ENCODE measurements at regions not wholly inside any gene's neighbourhood (a gene's known extent, or its start where the extent isn't known, plus 50 kb on each side); places are given as distances from the start of the nearest gene placed in this dataset.

DNA sequence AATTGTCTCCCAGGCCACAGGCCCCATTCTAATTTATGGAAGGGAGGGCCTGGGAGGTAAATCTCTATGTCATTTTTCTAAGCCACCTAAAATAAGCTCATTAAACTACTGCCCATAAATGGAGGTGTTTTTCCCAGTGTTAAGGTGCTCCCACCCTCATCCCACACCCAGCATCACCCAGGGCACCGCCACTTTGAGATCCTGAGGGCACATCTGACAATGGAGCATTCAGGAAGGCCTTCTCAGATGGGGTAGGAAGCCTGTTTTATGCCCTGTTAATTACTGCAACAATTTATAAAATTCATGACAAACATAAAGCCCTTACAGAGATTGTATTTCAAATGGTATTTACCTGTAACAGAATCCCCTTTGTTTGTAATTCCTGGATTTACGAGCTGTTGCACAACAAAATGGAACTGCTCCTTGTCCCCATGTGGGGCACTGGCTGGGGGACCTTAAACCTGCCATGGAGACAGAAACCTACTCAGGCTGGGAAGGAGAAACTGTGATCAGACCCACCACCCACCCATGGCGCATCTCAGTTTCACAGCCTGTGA is 319.5 kb upstream of the USP24 start:
- CTCF ChIA-PET (ENCODE audit: unreplicated experiment), result no interaction called here
- Histone ChIP-seq H3K27ac (ENCODE audit: low read depth, low read length, poor library complexity, severe bottlenecking) (no peak overlapping the region), H3K4me2 (ENCODE audit: low read length) (no peak overlapping the region)

GRCh38 chr1:55531644-55532043 is 316.5 kb upstream of the USP24 start:
- ChIA-PET CTCF (ENCODE audit: unreplicated experiment) (no interaction called here), POLR2A (no interaction called here)
- Histone ChIP-seq H2AFZ (ENCODE audit: low read length) (no peak overlapping the region), H3K9me2 (ENCODE audit: insufficient read depth, low read length) (no peaks in the 10 kb centered on the region), H4K20me1 (ENCODE audit: insufficient read depth, low read length) (no peaks in the 10 kb centered on the region), H3K4me2 (ENCODE audit: low read length) (no peak overlapping the region), H3K79me2 (ENCODE audit: insufficient read depth, low read depth, low read length) (no peaks in the 10 kb centered on the region), H3K9me3 (ENCODE audit: low read length) (no peaks in the 10 kb centered on the region), H3K4me3 (ENCODE audit: low read depth, low read length, poor library complexity, severe bottlenecking) (no peak overlapping the region), H3K36me3 (ENCODE audit: insufficient read depth, low read length) (no peaks in the 10 kb centered on the region), H3K27ac (ENCODE audit: low read depth, low read length, poor library complexity, severe bottlenecking) (no peak overlapping the region), H3K4me1 (ENCODE audit: insufficient read depth, low read length, poor library complexity, severe bottlenecking) (no peaks in the 10 kb centered on the region)
- DNase-seq (ENCODE audit: low spot score), result no peak
- intact Hi-C loops (cut with micrococcal nuclease; ENCODE audit: unreplicated experiment), result no loop called here
- TF ChIP-seq, protein P1, sequence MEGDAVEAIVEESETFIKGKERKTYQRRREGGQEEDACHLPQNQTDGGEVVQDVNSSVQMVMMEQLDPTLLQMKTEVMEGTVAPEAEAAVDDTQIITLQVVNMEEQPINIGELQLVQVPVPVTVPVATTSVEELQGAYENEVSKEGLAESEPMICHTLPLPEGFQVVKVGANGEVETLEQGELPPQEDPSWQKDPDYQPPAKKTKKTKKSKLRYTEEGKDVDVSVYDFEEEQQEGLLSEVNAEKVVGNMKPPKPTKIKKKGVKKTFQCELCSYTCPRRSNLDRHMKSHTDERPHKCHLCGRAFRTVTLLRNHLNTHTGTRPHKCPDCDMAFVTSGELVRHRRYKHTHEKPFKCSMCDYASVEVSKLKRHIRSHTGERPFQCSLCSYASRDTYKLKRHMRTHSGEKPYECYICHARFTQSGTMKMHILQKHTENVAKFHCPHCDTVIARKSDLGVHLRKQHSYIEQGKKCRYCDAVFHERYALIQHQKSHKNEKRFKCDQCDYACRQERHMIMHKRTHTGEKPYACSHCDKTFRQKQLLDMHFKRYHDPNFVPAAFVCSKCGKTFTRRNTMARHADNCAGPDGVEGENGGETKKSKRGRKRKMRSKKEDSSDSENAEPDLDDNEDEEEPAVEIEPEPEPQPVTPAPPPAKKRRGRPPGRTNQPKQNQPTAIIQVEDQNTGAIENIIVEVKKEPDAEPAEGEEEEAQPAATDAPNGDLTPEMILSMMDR (conservative IDR thresholded peaks at IDR 0.05; ENCODE audit: low read length), result no peak
- no peak for TF ChIP-seq EZH2phosphoT487 (IDR thresholded peaks at IDR 0.05; ENCODE audit: borderline replicate concordance, low read depth, low read length)
- BruUV-seq (replicated peaks), result no TSS peak

More for the DNA sequence above, 319.5 kb upstream of the USP24 start:
- no peak for TF ChIP-seq EZH2phosphoT487 (IDR thresholded peaks at IDR 0.05; ENCODE audit: borderline replicate concordance, low read depth, low read length)
- TF ChIP-seq, protein P1 (conservative IDR thresholded peaks at IDR 0.05; ENCODE audit: low read length), result no peak
- no peak for DNase-seq (ENCODE audit: low spot score)
- H2AFZ ChIP-seq (ENCODE audit: low read length), result no peak overlapping the region
- POLR2A ChIA-PET, result interaction anchor here (1.3 kb wide), 1 partner anchor 14 kb away, joined by 3 read pairs; no protein-coding TSS in a partner anchor
- H3K79me2 ChIP-seq (ENCODE audit: insufficient read depth, low read depth, low read length), result no peaks in the 10 kb centered on the region
- no TSS peak for BruUV-seq (replicated peaks)
- intact Hi-C loops (cut with micrococcal nuclease; ENCODE audit: unreplicated experiment), result no loop called here
- no peaks in the 10 kb centered on the region for H3K36me3 ChIP-seq (ENCODE audit: insufficient read depth, low read length)
- H3K4me1 ChIP-seq (ENCODE audit: insufficient read depth, low read length, poor library complexity, severe bottlenecking), result no peaks in the 10 kb centered on the region
- no peaks in the 10 kb centered on the region for H3K9me2 ChIP-seq (ENCODE audit: insufficient read depth, low read length)
- H4K20me1 ChIP-seq (ENCODE audit: insufficient read depth, low read length), result no peaks in the 10 kb centered on the region
- no peak overlapping the region for H3K4me3 ChIP-seq (ENCODE audit: low read depth, low read length, poor library complexity, severe bottlenecking)
- no peaks in the 10 kb centered on the region for H3K9me3 ChIP-seq (ENCODE audit: low read length)

GRCh38 chr1:55530749-55531478 is 315.8 kb upstream of the USP24 start:
- no peaks in the 10 kb centered on the region for H3K9me2 ChIP-seq (ENCODE audit: insufficient read depth, low read length)
- POLR2A ChIA-PET, result no interaction called here
- no peaks in the 10 kb centered on the region for H3K9me3 ChIP-seq (ENCODE audit: low read length)
- no TSS peak for BruUV-seq (replicated peaks)
- DNase-seq (ENCODE audit: low spot score), result no peak
- intact Hi-C loops (cut with micrococcal nuclease; ENCODE audit: unreplicated experiment), result no loop called here
- no peaks in the 10 kb centered on the region for H4K20me1 ChIP-seq (ENCODE audit: insufficient read depth, low read length)
- CTCF ChIA-PET (ENCODE audit: unreplicated experiment), result no interaction called here
- no peak overlapping the region for H3K4me2 ChIP-seq (ENCODE audit: low read length)
- no peaks in the 10 kb centered on the region for H3K36me3 ChIP-seq (ENCODE audit: insufficient read depth, low read length)
- H3K4me3 ChIP-seq (ENCODE audit: low read depth, low read length, poor library complexity, severe bottlenecking), result no peak overlapping the region
- TF ChIP-seq, protein P1 (conservative IDR thresholded peaks at IDR 0.05; ENCODE audit: low read length), result no peak
- TF ChIP-seq EZH2phosphoT487 (IDR thresholded peaks at IDR 0.05; ENCODE audit: borderline replicate concordance, low read depth, low read length), result no peak
- H3K4me1 ChIP-seq (ENCODE audit: insufficient read depth, low read length, poor library complexity, severe bottlenecking), result no peaks in the 10 kb centered on the region
- H3K27ac ChIP-seq (ENCODE audit: low read depth, low read length, poor library complexity, severe bottlenecking), result no peak overlapping the region
- H2AFZ ChIP-seq (ENCODE audit: low read length), result no peak overlapping the region
- no peaks in the 10 kb centered on the region for H3K79me2 ChIP-seq (ENCODE audit: insufficient read depth, low read depth, low read length)
